Left ventricle myocardium inferior (tissue), 1 donor: ENCODE measurements at regions not wholly inside any gene's neighbourhood (a gene's known extent, or its start where the extent isn't known, plus 50 kb on each side); places are given as distances from the start of the nearest gene placed in this dataset.

Experiments used
- DNase-seq: peaks from one replicate; pipeline ENCODE4 v3.0.0-alpha.2; 2020
- H3K27ac ChIP-seq: fragments of 200-600 bp; replicated peaks from 2 replicates; pipeline ENCODE4 v1.8.0; 2021
- H3K27me3 ChIP-seq: fragments of 200-600 bp; 2 replicates; pipeline ENCODE4 v1.8.0; 2021; ENCODE audit warnings: low read depth
- H3K36me3 ChIP-seq: fragments of 200-600 bp; 2 replicates; pipeline ENCODE4 v1.8.0; 2021
- H3K4me1 ChIP-seq: fragments of 200-600 bp; 2 replicates; pipeline ENCODE4 v1.8.0; 2021
- H3K4me3 ChIP-seq: fragments of 200-600 bp; 2 replicates; pipeline ENCODE4 v1.8.0; 2021; ENCODE audit warnings: mild to moderate bottlenecking, moderate library complexity
- H3K9me3 ChIP-seq: fragments of 200-600 bp; replicated peaks from 2 replicates; pipeline ENCODE4 v1.8.0; 2021
- intact Hi-C: fragments of 100-400 bp; cut with micrococcal nuclease; formaldehyde crosslinking; loops from one replicate; pipeline ENCODE4 v1.11.0; 2022
- TF ChIP-seq, protein P1 (sequence below): fragments of 200-600 bp; IDR thresholded peaks from 2 replicates; pipeline ENCODE4 v1.8.0; 2021; ENCODE audit warnings: antibody characterized with exemption, mild to moderate bottlenecking, borderline replicate concordance
- donor health status: DM: no; HTN: yes; CAD: no; lungs with severe emphysema.

DNA sequence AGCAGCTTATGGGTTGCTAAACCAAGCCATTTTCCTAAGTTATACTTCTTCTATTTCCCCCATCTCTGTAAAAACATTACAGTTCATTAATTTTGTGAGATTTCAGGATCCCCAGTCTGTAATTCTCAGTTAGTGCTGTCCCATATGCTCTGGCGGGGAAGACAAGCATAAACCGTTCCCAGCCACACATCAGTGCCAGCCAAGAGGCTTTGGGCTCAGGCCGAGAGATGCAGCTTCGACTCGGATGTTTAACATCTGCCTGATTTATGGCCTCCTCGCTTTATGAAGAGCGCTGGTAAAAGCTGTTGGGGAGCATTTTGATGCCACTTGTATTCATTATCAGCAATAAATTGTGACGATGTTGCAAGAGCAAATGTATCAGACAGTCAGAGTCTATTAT lies 349.1 kb upstream of the CCDC196 start:
- H3K27ac ChIP-seq = no peak overlapping the region
- no peaks in the 10 kb centered on the region for H3K27me3 ChIP-seq
- H3K9me3 ChIP-seq = no peaks in the 10 kb centered on the region
- TF ChIP-seq, protein P1, sequence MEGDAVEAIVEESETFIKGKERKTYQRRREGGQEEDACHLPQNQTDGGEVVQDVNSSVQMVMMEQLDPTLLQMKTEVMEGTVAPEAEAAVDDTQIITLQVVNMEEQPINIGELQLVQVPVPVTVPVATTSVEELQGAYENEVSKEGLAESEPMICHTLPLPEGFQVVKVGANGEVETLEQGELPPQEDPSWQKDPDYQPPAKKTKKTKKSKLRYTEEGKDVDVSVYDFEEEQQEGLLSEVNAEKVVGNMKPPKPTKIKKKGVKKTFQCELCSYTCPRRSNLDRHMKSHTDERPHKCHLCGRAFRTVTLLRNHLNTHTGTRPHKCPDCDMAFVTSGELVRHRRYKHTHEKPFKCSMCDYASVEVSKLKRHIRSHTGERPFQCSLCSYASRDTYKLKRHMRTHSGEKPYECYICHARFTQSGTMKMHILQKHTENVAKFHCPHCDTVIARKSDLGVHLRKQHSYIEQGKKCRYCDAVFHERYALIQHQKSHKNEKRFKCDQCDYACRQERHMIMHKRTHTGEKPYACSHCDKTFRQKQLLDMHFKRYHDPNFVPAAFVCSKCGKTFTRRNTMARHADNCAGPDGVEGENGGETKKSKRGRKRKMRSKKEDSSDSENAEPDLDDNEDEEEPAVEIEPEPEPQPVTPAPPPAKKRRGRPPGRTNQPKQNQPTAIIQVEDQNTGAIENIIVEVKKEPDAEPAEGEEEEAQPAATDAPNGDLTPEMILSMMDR = no peak
- no peak for DNase-seq
- intact Hi-C loops = no loop called here
- no peaks in the 10 kb centered on the region for H3K36me3 ChIP-seq
- no peak overlapping the region for H3K4me3 ChIP-seq
- H3K4me1 ChIP-seq = peaks cover 14% of the 10 kb centered on the region

DNA sequence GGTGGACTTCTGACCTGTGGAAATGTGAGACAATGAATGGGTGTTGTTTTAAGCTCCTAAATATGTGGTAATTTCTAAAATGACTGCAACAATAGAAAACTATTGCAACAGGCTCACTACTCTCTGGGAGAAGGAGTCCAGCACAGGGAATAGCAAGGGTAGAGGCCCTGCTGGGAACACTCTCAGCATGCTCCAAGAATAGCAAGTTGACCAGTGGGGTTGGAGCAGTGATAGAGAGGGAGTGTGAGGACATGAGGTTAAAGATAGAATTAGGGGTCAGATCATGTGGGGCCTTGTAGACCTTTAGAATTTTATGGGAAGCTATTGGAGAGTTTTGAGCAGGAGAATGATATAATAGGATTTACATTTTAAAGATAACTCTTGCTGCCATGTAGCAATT lies 346.7 kb upstream of the CCDC196 start:
- H3K4me3 ChIP-seq = no peak overlapping the region
- no peak overlapping the region for H3K27ac ChIP-seq
- no peaks in the 10 kb centered on the region for H3K36me3 ChIP-seq
- no peaks in the 10 kb centered on the region for H3K27me3 ChIP-seq
- intact Hi-C loops = no loop called here
- H3K4me1 ChIP-seq = peaks cover 14% of the 10 kb centered on the region
- TF ChIP-seq, protein P1 = no peak
- H3K9me3 ChIP-seq = no peaks in the 10 kb centered on the region
- no peak for DNase-seq

DNA sequence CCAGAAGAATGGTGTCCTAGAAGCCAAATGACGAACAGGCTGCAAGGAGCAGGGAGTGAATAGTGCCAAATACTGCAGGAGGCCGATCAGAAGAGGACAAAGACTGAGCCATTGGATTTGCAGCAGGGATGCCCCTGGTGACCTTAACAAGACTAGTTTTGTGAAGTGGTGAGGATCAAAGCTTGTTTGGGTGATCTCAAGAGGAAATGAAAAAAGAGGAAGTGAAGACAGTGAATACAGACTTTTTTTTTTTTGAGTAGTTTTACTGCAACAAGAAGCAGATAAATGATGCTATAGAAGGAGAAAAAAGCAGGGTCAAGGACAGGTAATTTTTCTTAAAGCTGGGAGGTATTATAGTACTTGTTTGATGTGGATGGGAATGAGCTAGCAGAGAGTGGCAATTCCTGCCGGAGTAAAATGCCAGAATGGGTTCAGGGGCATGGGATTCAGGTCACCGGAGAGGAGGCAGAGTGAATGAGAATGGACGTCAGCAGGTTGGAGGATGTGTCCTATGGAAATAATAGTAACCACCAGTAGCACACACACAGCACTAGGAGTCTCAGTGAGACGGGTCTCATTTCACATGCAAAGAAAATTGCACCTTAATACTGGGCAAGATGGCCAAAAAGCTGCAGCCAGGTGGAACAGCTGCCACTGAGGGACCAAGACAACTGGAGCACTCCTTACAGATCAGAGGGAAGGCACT lies 345.8 kb upstream of the CCDC196 start:
- Histone ChIP-seq H3K36me3 (no peaks in the 10 kb centered on the region), H3K27me3 (no peaks in the 10 kb centered on the region), H3K4me1 (peaks cover 14% of the 10 kb centered on the region), H3K9me3 (peaks cover 1% of the 10 kb centered on the region), H3K27ac (no peak overlapping the region), H3K4me3 (no peak overlapping the region)
- TF ChIP-seq, protein P1 = no peak
- DNase-seq = no peak
- intact Hi-C loops = no loop called here

DNA sequence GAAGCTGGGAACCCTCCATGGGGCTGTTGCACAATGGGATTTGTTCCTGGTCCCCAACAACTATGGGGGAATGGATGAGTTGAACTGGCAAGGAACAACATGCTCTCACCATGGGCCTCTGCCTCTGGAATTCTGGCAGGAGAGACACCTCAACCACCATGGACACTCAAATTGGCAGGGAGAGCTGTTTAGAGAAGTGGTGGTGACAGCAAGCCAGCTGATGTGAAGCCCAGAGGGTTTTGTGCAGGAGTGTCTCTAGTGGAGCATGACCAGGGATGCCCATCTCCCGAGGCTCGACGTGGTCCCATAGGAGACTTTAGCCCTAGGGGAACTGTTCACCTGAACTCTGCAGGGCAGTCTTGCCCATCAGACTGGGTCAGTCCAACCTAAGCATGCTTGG lies 345.2 kb upstream of the CCDC196 start:
- H3K4me3 ChIP-seq = no peak overlapping the region
- DNase-seq = no peak
- intact Hi-C loops = no loop called here
- no peak overlapping the region for H3K27ac ChIP-seq
- H3K9me3 ChIP-seq = peaks cover 5% of the 10 kb centered on the region
- no peaks in the 10 kb centered on the region for H3K36me3 ChIP-seq
- H3K4me1 ChIP-seq = peaks cover 14% of the 10 kb centered on the region
- H3K27me3 ChIP-seq = no peaks in the 10 kb centered on the region
- TF ChIP-seq, protein P1 = no peak

DNA sequence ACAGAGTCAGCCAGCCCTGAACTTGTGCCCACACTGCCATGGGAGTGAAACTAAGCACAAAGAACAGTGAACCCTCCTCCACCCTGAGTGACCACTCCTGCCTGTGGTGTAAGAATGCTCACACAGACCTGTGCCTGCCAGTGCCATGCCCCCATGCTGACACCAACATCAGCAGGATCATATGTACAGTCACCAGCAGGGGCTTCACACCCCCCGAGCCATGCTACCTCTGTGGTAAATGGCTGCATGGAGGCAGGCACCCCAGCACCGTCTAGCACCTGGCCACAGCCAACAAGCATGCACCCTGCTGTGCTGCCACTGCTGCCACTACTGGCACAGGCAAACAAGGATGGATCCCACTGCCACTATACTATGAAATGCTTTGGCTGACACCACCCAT lies 344.4 kb upstream of the CCDC196 start:
- TF ChIP-seq, protein P1 = no peak
- DNase-seq = no peak
- Histone ChIP-seq H3K4me1 (peaks cover 14% of the 10 kb centered on the region), H3K27me3 (no peaks in the 10 kb centered on the region), H3K9me3 (peaks cover 5% of the 10 kb centered on the region), H3K27ac (no peak overlapping the region), H3K4me3 (no peak overlapping the region), H3K36me3 (no peaks in the 10 kb centered on the region)
- intact Hi-C loops = no loop called here
